Putamen (tissue), 1 donor: ENCODE measurements at regions not wholly inside any gene's neighbourhood (a gene's known extent, or its start where the extent isn't known, plus 50 kb on each side); places are given as distances from the start of the nearest gene placed in this dataset.
"Not testable (repeated sequence)": the region's sequence is repeated elsewhere in the genome, so short reads cannot be mapped to it uniquely, and the experiment has no call there.

Experiments used
- DNase-seq: peaks from one replicate; pipeline ENCODE4 v3.0.0-alpha.2; 2016; ENCODE audit warnings: low spot score

DNA sequence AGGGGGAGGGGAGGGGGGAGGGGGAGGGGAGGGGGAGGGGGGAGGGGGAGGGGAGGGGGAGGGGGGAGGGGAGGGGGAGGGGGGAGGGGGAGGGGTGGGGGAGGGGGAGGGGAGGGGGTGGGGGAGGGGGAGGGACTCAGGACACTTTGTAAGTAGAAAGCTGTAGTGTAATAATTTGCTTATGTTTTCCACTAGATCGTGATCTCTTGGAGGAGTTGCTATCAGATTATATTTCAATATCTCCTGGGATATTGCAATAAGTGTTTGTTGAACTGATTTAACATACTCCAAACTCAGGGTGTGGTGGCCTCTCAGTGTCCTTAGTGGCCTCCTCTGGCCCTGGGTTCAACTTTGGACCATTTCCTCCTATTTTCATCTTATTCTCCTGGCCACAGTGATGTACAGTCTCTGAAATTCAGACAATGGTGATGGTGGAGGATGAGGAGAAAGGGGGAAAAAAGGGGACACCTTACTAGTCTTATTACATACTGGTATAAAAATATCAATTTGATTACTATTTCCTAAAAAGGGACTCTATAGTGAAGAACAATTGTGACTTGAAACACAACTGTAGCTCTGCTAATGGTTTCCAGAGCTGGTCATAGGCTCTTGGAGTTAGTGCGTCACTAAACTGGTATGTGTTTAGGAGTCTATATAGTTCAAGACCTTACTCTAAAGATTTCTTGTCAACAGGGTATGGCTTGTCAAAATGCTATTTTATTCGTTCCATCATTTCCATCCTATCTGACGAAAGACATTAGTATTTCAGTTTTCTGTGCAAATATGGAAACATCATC is 89.6 kb downstream of the DDX1 start:
- no peak for DNase-seq

DNA sequence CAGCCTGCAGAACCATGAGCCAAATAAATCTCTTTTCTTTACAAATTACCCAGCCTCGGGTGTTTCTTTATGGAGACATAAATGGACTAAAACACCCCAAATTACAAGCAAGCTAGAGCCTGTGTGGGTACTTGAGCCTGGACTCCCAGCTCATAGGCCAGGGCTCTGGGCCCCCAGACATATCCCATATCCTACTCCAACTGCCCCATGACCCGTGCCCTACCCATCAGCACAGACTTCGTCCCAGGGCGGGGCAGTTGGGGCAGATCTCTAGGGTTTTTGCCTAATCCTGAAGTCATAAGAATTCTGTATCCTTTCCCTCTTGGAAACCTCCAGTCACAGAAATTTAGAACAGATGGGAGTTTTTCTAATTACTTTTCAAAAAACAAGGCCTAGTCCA is 90.7 kb downstream of the DDX1 start:
- no peak for DNase-seq

DNA sequence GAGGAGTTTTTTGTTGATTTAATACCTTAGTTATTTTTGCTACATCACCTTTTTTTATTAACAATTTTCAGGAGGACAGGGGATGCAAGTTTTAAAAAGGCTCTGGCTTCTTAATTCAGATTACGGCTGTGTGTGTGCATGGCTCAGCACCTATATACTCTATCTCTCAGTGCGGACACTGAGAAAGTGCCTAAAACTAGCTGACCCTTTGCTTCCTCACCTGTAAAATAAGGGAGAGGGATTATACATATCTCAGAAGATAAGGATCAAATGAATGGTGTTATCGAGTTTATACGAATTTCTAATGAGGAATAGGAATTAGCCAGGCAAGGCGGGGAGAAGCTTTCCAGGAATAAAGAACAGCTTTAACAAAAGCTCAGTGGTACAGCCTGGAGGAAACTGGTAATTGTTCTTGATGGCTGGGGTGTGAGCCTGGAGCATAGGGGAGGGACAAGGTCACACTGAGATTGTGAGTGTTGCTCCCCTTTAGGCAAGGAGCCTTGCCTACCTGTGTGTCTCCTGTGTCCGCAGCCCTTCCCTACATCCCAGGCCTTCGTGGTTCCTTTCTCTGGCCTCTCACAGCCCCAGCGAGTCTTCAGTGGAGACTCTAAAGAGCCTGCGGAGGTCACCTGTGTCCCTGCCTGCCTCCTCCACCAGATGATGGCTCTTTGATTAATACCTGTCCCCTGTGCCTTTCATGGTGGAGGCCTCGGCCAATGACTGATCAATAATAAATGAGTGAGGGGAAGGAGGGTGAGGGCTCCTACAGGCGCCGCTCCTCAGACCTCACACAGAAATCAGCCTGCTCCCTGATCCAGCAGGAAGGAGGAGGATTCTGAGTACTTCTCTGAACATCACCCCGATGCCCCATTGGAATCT is 92.7 kb downstream of the DDX1 start:
- DNase-seq: no peak

DNA sequence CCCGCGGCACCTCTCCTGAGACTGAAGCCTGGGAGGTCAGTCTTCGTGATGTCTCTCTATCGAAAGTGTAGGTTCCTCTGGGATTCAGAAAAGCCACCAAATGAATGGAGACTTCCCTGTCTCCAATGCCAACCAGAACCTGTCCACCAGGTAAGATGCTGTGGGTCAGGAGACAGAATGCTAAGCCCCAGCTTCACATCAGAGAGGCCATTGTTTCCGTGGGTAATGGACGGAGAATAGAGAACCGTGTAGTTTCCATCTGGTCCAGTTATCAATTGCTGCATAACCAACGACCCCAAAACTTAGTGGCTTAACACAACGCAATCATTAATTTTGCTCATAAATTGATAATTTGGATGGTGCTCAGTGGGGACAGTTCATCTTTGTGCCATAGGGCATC is 93.5 kb downstream of the DDX1 start:
- DNase-seq: no peak

GRCh38 chr2:15686643-15687042 is 95.0 kb downstream of the DDX1 start:
- no peak for DNase-seq

- DNase-seq: no peak
These were observed 95.6 kb downstream of the DDX1 start for GRCh38 chr2:15687243-15687642.

DNA sequence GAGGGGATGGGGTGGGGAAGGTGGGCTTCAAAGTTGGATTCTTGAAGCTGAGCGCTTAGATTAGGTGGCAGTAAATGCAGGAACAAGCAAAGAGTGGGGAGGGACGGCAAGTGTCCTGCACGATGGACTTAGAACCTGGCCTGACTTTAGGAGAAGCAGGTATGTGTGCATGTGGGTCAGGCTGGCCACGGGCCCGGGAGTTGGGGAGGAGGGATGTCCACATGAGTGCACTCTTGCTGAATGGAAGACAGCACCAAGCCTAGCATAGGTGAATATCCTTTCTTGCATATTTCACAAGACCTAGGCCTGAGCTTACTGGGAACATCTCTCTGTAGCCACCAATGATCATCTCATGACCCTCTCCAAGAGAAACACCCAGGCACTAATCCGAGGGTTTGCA is 96.1 kb downstream of the DDX1 start:
- no peak for DNase-seq

- no peak for DNase-seq
These were observed 97.4 kb downstream of the DDX1 start for GRCh38 chr2:15688924-15689568.

DNA sequence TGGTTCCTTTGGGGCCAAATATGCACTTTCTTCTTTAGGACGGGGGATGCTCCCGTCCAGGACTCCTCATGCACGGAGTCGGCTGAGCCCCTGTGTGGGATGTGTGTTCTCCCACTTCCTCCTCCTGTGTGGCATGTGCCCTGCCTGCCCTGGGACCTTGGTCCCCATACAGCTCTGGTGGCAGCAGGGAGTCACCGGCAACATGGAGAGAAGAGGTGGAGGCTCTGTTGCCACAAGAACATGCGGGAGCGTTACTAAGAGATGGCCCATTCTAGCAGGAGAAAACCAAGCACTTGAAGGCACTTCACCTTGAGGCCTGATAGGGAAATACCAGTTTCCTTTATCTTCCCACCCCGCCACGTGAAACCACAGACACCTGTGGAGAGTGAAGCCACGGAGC is 98.0 kb downstream of the DDX1 start:
- no peak for DNase-seq

GRCh38 chr2:15691586-15692310 is 100.1 kb downstream of the DDX1 start:
- DNase-seq: no peak

GRCh38 chr2:15692551-15693377 is 101.1 kb downstream of the DDX1 start:
- DNase-seq: no peak

DNA sequence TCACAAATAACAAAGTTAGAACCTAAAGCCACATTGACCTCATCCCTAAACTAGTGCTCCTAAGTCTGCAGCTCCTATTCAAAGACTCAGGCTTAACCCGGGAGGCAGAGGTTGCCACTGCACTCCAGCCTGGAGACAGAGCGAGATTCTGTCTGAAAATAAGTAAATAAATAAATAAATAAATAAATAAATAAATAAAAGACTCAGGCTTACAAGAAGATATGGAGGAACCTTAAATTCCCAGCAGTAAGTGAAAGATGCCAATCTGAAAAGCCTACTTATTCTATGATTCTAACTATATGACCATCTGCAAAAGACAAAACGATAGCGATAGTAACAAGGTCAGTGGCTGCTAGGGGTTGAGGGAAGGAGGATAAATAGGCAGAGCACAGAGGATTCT is 101.7 kb downstream of the DDX1 start:
- no peak for DNase-seq

GRCh38 chr2:15693926-15694588 is 102.4 kb downstream of the DDX1 start:
- no peak for DNase-seq

DNA sequence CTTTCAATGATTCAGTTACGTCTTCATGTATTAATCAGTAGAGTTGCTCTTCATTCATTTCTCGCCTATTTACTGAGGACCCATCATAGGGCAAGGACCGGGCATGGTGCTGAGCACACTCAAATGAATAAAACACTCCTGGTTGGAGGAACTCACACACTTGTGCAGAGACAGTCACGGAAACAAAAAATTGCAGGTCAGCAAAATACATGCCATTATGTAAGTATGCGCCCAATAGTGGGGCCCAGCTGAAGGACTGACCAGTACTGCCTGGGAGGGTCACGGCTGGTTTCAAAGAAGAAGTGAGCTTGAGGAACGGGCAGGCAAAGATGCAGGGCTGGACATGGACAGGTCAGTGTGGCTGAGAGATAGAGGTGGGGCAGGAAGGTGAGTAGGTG is 102.9 kb downstream of the DDX1 start:
- no peak for DNase-seq

GRCh38 chr2:15695582-15696330 is 104.1 kb downstream of the DDX1 start:
- no peak for DNase-seq

DNA sequence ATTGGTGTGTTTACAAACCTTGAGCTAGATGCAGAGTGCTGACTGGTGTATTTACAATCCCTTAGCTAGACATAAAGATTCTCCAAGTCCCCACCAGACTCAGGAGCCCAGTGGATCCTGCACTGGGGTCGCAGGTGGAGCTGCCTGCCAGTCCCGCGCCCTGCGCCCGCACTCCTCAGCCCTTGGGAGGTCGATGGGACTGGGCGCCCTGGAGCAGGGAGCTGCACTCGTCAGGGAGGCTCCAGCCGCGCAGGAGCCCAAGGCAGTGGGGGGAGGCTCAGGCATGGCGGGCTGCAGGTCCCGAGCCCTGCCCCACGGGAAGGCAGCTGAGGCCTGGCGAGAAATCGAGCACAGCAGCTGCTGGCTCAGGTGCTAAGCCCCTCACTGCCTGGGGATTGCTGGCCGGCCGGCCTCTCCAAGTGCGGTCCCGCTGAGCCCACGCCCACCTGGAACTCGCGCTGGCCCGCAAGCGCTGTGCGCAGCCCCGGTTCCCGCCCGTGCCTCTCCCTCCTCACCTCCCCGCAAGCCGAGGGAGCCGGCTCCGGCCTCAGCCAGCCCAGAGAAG is 105.0 kb downstream of the DDX1 start:
- not testable (repeated sequence) for DNase-seq

DNA sequence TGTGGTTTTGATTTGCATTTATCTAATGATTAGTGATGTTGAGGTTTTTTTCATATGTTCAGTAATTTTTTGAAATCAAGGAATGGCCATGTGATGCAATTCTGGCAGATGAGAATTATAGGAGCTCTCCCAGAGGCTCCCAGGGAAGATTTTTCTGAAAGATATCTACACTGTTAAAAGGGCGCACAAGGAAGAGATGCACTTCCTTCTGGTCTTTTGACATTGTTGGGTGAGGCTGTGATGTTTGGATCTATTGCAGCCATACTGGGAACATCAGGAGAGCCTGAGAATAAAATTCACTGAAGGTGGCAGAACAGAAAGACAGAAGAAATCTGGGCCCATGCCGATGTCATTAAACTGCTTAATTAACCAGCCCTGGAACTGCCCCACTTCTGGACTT is 108.5 kb downstream of the DDX1 start:
- DNase-seq: no peak

- DNase-seq: no peak
These were observed 109.1 kb downstream of the DDX1 start for GRCh38 chr2:15700599-15701340.
